ENCODE measurements at regions not wholly inside any gene's neighbourhood (a gene's known extent, or its start where the extent isn't known, plus 50 kb on each side); places are given as distances from the start of the nearest gene placed in this dataset.

DNA sequence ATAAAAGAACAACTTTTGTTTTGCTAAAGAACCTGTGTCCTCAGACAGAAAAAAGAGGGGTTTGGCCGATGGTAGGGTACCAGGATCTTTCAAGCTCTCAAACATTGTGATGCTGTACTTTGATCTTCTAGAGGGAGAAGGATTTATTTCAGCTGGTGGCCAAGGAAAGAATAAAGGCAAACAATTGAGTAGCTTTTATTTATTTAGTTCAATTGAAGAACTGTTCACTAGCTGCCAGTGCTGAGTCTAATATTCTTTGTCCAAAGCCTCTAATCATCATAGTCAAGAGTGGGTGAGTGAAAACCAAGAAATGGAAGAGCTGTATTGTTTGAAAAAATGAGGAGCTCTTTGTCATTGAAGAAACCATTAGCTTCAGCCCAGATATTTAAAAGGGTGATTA, 138.4 kb downstream of the FAT3 start:
- TF ChIP-seq, protein P1, sequence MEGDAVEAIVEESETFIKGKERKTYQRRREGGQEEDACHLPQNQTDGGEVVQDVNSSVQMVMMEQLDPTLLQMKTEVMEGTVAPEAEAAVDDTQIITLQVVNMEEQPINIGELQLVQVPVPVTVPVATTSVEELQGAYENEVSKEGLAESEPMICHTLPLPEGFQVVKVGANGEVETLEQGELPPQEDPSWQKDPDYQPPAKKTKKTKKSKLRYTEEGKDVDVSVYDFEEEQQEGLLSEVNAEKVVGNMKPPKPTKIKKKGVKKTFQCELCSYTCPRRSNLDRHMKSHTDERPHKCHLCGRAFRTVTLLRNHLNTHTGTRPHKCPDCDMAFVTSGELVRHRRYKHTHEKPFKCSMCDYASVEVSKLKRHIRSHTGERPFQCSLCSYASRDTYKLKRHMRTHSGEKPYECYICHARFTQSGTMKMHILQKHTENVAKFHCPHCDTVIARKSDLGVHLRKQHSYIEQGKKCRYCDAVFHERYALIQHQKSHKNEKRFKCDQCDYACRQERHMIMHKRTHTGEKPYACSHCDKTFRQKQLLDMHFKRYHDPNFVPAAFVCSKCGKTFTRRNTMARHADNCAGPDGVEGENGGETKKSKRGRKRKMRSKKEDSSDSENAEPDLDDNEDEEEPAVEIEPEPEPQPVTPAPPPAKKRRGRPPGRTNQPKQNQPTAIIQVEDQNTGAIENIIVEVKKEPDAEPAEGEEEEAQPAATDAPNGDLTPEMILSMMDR (IDR thresholded peaks at IDR 0.05) = no peak
- no peak for TF ChIP-seq EP300 (IDR thresholded peaks at IDR 0.05)
- TF ChIP-seq POLR2A (IDR thresholded peaks at IDR 0.05) = no peak
- Histone ChIP-seq H3K4me1 (ENCODE audit: insufficient read depth) (no peaks in the 10 kb centered on the region), H3K4me3 (no peak overlapping the region), H3K27ac (no peak overlapping the region), H3K27me3 (no peaks in the 10 kb centered on the region), H3K9me3 (no peaks in the 10 kb centered on the region), H3K36me3 (no peaks in the 10 kb centered on the region)
- no peak for DNase-seq
- intact Hi-C loops (cut with DNase I) = no loop called here
- WGBS, 3 donors = 79 to 87% (median 87%) methylated on average over 1 of the region's 1 CpG

DNA sequence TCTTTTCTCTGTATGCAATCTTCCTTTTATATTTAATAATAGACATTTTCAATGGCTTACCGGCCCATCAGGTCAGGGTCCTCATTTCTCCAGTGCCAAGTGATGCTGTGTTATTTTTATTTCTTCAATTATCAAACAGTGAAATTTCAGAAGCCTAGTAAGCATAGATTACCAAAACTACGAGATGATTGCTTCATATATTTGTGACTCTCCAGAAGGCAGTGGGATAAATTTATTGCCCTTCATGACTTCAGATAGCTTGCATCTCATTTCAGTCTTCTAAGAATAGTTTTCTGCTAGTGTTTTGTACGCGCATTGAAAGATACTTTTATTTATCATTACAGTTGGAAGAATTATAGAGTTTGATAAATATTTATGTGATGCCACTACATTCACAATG, 139.6 kb downstream of the FAT3 start:
- Histone ChIP-seq H3K36me3 (no peaks in the 10 kb centered on the region), H3K4me1 (ENCODE audit: insufficient read depth) (no peaks in the 10 kb centered on the region), H3K27ac (no peak overlapping the region), H3K9me3 (no peaks in the 10 kb centered on the region), H3K4me3 (no peak overlapping the region), H3K27me3 (no peaks in the 10 kb centered on the region)
- intact Hi-C loops (cut with DNase I) = no loop called here
- DNase-seq = no peak
- TF ChIP-seq, protein P1 (IDR thresholded peaks at IDR 0.05) = no peak
- no peak for TF ChIP-seq POLR2A (IDR thresholded peaks at IDR 0.05)
- TF ChIP-seq EP300 (IDR thresholded peaks at IDR 0.05) = no peak
- 78 to 86% (median 84%) methylated on average over 4 of the region's 4 CpGs for WGBS, 3 donors

DNA sequence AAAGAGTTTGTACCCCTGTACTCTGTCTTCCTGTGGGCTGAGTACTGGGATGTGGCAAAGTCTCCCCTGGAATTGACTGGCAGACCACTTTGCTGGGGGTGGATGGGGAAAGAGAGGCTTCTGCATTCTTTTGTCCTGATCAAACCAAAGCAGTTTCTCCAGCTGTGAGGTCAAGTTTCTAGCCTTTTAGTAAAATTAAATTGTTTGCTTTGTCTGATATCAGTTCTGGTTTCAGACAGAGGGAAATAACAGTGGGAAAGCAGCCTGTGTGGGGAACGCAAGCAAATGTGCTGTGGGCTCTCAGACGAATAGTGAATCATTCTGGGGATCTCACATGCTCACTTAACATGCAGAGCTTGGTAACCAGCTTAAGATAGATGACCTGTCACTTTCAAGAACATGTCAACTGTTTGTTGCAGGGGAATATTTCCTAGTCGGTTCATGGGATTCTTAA, 151.6 kb downstream of the FAT3 start:
- DNase-seq = no peak
- intact Hi-C loops (cut with DNase I) = no loop called here
- no peaks in the 10 kb centered on the region for H3K36me3 ChIP-seq
- H3K27ac ChIP-seq = no peak overlapping the region
- no peaks in the 10 kb centered on the region for H3K27me3 ChIP-seq
- 5 to 26% (median 9%) methylated on average over 3 of the region's 3 CpGs for WGBS, 3 donors
- H3K9me3 ChIP-seq = no peaks in the 10 kb centered on the region
- H3K4me1 ChIP-seq (ENCODE audit: insufficient read depth) = no peaks in the 10 kb centered on the region
- TF ChIP-seq POLR2A (IDR thresholded peaks at IDR 0.05) (no peak), EP300 (IDR thresholded peaks at IDR 0.05) (no peak)
- TF ChIP-seq, protein P1 (IDR thresholded peaks at IDR 0.05) = no peak
- no peak overlapping the region for H3K4me3 ChIP-seq

GRCh38 chr11:92376680-92377079, 152.1 kb downstream of the FAT3 start:
- H3K4me1 ChIP-seq (ENCODE audit: insufficient read depth) = no peaks in the 10 kb centered on the region
- H3K27ac ChIP-seq = no peak overlapping the region
- TF ChIP-seq EP300 (IDR thresholded peaks at IDR 0.05) = no peak
- TF ChIP-seq POLR2A (IDR thresholded peaks at IDR 0.05) = no peak
- TF ChIP-seq, protein P1 (IDR thresholded peaks at IDR 0.05) = no peak
- no peaks in the 10 kb centered on the region for H3K9me3 ChIP-seq
- intact Hi-C loops (cut with DNase I) = no loop called here
- 74 to 84% (median 78%) methylated on average over 1 of the region's 1 CpG for WGBS, 3 donors
- no peaks in the 10 kb centered on the region for H3K27me3 ChIP-seq
- H3K4me3 ChIP-seq = no peak overlapping the region
- H3K36me3 ChIP-seq = no peaks in the 10 kb centered on the region
- no peak for DNase-seq

GRCh38 chr11:92380882-92381281, 156.3 kb downstream of the FAT3 start:
- Histone ChIP-seq H3K27ac (no peak overlapping the region), H3K9me3 (no peaks in the 10 kb centered on the region), H3K4me3 (no peak overlapping the region), H3K27me3 (no peaks in the 10 kb centered on the region), H3K4me1 (ENCODE audit: insufficient read depth) (no peaks in the 10 kb centered on the region), H3K36me3 (no peaks in the 10 kb centered on the region)
- intact Hi-C loops (cut with DNase I) = no loop called here
- 78 to 88% (median 86%) methylated on average over 3 of the region's 3 CpGs for whole genome bisulfite sequencing, 3 donors
- DNase-seq = no peak
- no peak for TF ChIP-seq POLR2A (IDR thresholded peaks at IDR 0.05)
- no peak for TF ChIP-seq EP300 (IDR thresholded peaks at IDR 0.05)
- TF ChIP-seq, protein P1 (IDR thresholded peaks at IDR 0.05) = no peak
